Activated T-cell treated with anti-CD3 and anti-CD28 coated beads, Interleukin-2, amount 50 U/mL, for 72 hours (primary cell): ENCODE measurements at regions not wholly inside any gene's neighbourhood (a gene's known extent, or its start where the extent isn't known, plus 50 kb on each side); places are given as distances from the start of the nearest gene placed in this dataset.

Experiments used
- ATAC-seq, 2 donors: fragments of 150-1000 bp; cut with Tn5 transposase; replicated peaks in 1 of 2; 2 replicates each; pipeline ENCODE4 v1.10.0; 2021; ENCODE audit warnings: moderate library complexity in 2 of 2, mild to moderate bottlenecking in 1 of 2
- DNase-seq, 2 donors: peaks; one replicate each; pipeline ENCODE4 v3.0.0; 2021 to 2022; ENCODE audit warnings: mixed read lengths in 1 of 2
- H3K27ac Mint-ChIP-seq: one replicate; pipeline ENCODE4 v1.8.0; 2022; ENCODE audit warnings: mild to moderate bottlenecking, moderate library complexity, mixed read lengths
- H3K27me3 Mint-ChIP-seq: one replicate; pipeline ENCODE4 v1.8.0; 2022; ENCODE audit warnings: low read depth, mixed read lengths
- H3K36me3 Mint-ChIP-seq, 2 donors: one replicate each; pipeline ENCODE4 v1.8.0; 2022; ENCODE audit warnings: mixed read lengths in 2 of 2, mild to moderate bottlenecking in 1 of 2; ENCODE audit not compliant: insufficient read depth in 2 of 2
- H3K4me1 Mint-ChIP-seq: one replicate; pipeline ENCODE4 v1.8.0; 2022; ENCODE audit warnings: low read depth, mixed read lengths
- H3K4me3 Mint-ChIP-seq, 2 donors: one replicate each; pipeline ENCODE4 v1.8.0; 2022; ENCODE audit warnings: mild to moderate bottlenecking in 2 of 2, mixed read lengths in 2 of 2, moderate library complexity in 2 of 2
- H3K9me3 Mint-ChIP-seq, 2 donors: one replicate each; pipeline ENCODE4 v1.8.0; 2022; ENCODE audit warnings: mixed read lengths in 2 of 2

- no peak overlapping the region for H3K4me3 Mint-ChIP-seq
- H3K4me1 Mint-ChIP-seq: no peaks in the 10 kb centered on the region
- H3K27me3 Mint-ChIP-seq: peaks cover 3% of the 10 kb centered on the region
- no peaks in the 10 kb centered on the region for H3K9me3 Mint-ChIP-seq
- no peak overlapping the region for H3K27ac Mint-ChIP-seq
- no peaks in the 10 kb centered on the region for H3K36me3 Mint-ChIP-seq
- DNase-seq (no peak), ATAC-seq (no peak)
Measured at GRCh38 chr9:2473681-2474080, 147.9 kb upstream of the VLDLR start.

- Mint-ChIP-seq H3K4me1 (no peaks in the 10 kb centered on the region), H3K4me3 (no peak overlapping the region), H3K36me3 (no peaks in the 10 kb centered on the region), H3K27ac (no peak overlapping the region), H3K27me3 (no peaks in the 10 kb centered on the region), H3K9me3 (no peaks in the 10 kb centered on the region)
- DNase-seq: no peak
- ATAC-seq: no peak
Measured at GRCh38 chr9:2477755-2478154, 143.8 kb upstream of the VLDLR start.

GRCh38 chr9:2478421-2478820, 143.2 kb upstream of the VLDLR start:
- Mint-ChIP-seq H3K27ac (no peak overlapping the region), H3K36me3 (no peaks in the 10 kb centered on the region), H3K9me3 (no peaks in the 10 kb centered on the region), H3K27me3 (no peaks in the 10 kb centered on the region), H3K4me3 (no peak overlapping the region), H3K4me1 (no peaks in the 10 kb centered on the region)
- ATAC-seq (no peak), DNase-seq (no peak)

GRCh38 chr9:2479056-2479565, 142.5 kb upstream of the VLDLR start:
- Mint-ChIP-seq H3K27me3 (no peaks in the 10 kb centered on the region), H3K27ac (no peak overlapping the region), H3K36me3 (no peaks in the 10 kb centered on the region), H3K9me3 (no peaks in the 10 kb centered on the region), H3K4me3 (no peak overlapping the region), H3K4me1 (no peaks in the 10 kb centered on the region)
- no peak for ATAC-seq
- no peak for DNase-seq

- Mint-ChIP-seq H3K9me3 (no peaks in the 10 kb centered on the region), H3K27me3 (no peaks in the 10 kb centered on the region), H3K27ac (no peak overlapping the region), H3K4me3 (no peak overlapping the region), H3K4me1 (no peaks in the 10 kb centered on the region), H3K36me3 (no peaks in the 10 kb centered on the region)
- DNase-seq (no peak), ATAC-seq (no peak)
Measured at GRCh38 chr9:2480255-2480837, 141.2 kb upstream of the VLDLR start.

- ATAC-seq: no peak
- no peak for DNase-seq
- H3K4me3 Mint-ChIP-seq: no peak overlapping the region
- H3K9me3 Mint-ChIP-seq: no peaks in the 10 kb centered on the region
- no peaks in the 10 kb centered on the region for H3K36me3 Mint-ChIP-seq
- H3K4me1 Mint-ChIP-seq: no peaks in the 10 kb centered on the region
- no peak overlapping the region for H3K27ac Mint-ChIP-seq
- no peaks in the 10 kb centered on the region for H3K27me3 Mint-ChIP-seq
Measured at GRCh38 chr9:2481216-2481615, 140.4 kb upstream of the VLDLR start.

GRCh38 chr9:2486988-2487387, 134.6 kb upstream of the VLDLR start:
- no peak for DNase-seq
- H3K4me3 Mint-ChIP-seq: no peak overlapping the region
- H3K36me3 Mint-ChIP-seq: no peaks in the 10 kb centered on the region
- no peaks in the 10 kb centered on the region for H3K4me1 Mint-ChIP-seq
- no peaks in the 10 kb centered on the region for H3K9me3 Mint-ChIP-seq
- H3K27ac Mint-ChIP-seq: no peak overlapping the region
- peaks cover 10% of the 10 kb centered on the region for H3K27me3 Mint-ChIP-seq
- no peak for ATAC-seq

- Mint-ChIP-seq H3K4me3 (no peak overlapping the region), H3K27me3 (peaks cover 10% of the 10 kb centered on the region), H3K4me1 (no peaks in the 10 kb centered on the region), H3K27ac (no peak overlapping the region), H3K36me3 (no peaks in the 10 kb centered on the region), H3K9me3 (no peaks in the 10 kb centered on the region)
- ATAC-seq (no peak), DNase-seq (no peak)
Measured at GRCh38 chr9:2489838-2490314, 131.7 kb upstream of the VLDLR start.

GRCh38 chr9:2492161-2492560, 129.4 kb upstream of the VLDLR start:
- H3K4me3 Mint-ChIP-seq: no peak overlapping the region
- H3K36me3 Mint-ChIP-seq: no peaks in the 10 kb centered on the region
- ATAC-seq (no peak), DNase-seq (no peak)
- H3K27me3 Mint-ChIP-seq: peaks cover 10% of the 10 kb centered on the region
- no peaks in the 10 kb centered on the region for H3K9me3 Mint-ChIP-seq
- no peaks in the 10 kb centered on the region for H3K4me1 Mint-ChIP-seq
- H3K27ac Mint-ChIP-seq: no peak overlapping the region

- no peaks in the 10 kb centered on the region for H3K9me3 Mint-ChIP-seq
- no peaks in the 10 kb centered on the region for H3K36me3 Mint-ChIP-seq
- H3K27ac Mint-ChIP-seq: no peak overlapping the region
- peaks cover 10% of the 10 kb centered on the region for H3K27me3 Mint-ChIP-seq
- DNase-seq: no peak
- no peak for ATAC-seq
- H3K4me3 Mint-ChIP-seq: no peak overlapping the region
- H3K4me1 Mint-ChIP-seq: no peaks in the 10 kb centered on the region
Measured at GRCh38 chr9:2493109-2493508, 128.5 kb upstream of the VLDLR start.

GRCh38 chr9:2493529-2493928, 128.1 kb upstream of the VLDLR start:
- ATAC-seq: no peak
- Mint-ChIP-seq H3K27ac (no peak overlapping the region), H3K4me3 (no peak overlapping the region), H3K27me3 (peaks cover 10% of the 10 kb centered on the region), H3K36me3 (no peaks in the 10 kb centered on the region), H3K4me1 (no peaks in the 10 kb centered on the region), H3K9me3 (no peaks in the 10 kb centered on the region)
- no peak for DNase-seq

GRCh38 chr9:2494562-2494961, 127.0 kb upstream of the VLDLR start:
- ATAC-seq: no peak
- H3K4me3 Mint-ChIP-seq: no peak overlapping the region
- no peaks in the 10 kb centered on the region for H3K36me3 Mint-ChIP-seq
- no peaks in the 10 kb centered on the region for H3K4me1 Mint-ChIP-seq
- H3K9me3 Mint-ChIP-seq: no peaks in the 10 kb centered on the region
- no peak overlapping the region for H3K27ac Mint-ChIP-seq
- DNase-seq: no peak
- H3K27me3 Mint-ChIP-seq: peaks cover 10% of the 10 kb centered on the region

GRCh38 chr9:2495221-2496005, 126.2 kb upstream of the VLDLR start:
- peaks cover 10% of the 10 kb centered on the region for H3K27me3 Mint-ChIP-seq
- no peaks in the 10 kb centered on the region for H3K36me3 Mint-ChIP-seq
- no peaks in the 10 kb centered on the region for H3K9me3 Mint-ChIP-seq
- no peak overlapping the region for H3K4me3 Mint-ChIP-seq
- H3K4me1 Mint-ChIP-seq: no peaks in the 10 kb centered on the region
- no peak overlapping the region for H3K27ac Mint-ChIP-seq
- DNase-seq: no peak
- ATAC-seq: no peak

- no peaks in the 10 kb centered on the region for H3K36me3 Mint-ChIP-seq
- no peak overlapping the region for H3K4me3 Mint-ChIP-seq
- no peaks in the 10 kb centered on the region for H3K4me1 Mint-ChIP-seq
- H3K27me3 Mint-ChIP-seq: peaks cover 3% of the 10 kb centered on the region
- no peak for ATAC-seq
- no peak overlapping the region for H3K27ac Mint-ChIP-seq
- H3K9me3 Mint-ChIP-seq: no peaks in the 10 kb centered on the region
- no peak for DNase-seq
Measured at GRCh38 chr9:2496169-2496568, 125.4 kb upstream of the VLDLR start.
